NT2/D1 (cell line): ENCODE measurements at regions not wholly inside any gene's neighbourhood (a gene's known extent, or its start where the extent isn't known, plus 50 kb on each side); places are given as distances from the start of the nearest gene placed in this dataset.

ENCODE experiments used
- DNase-seq: peaks from one replicate; pipeline ENCODE4 v3.0.0-alpha.2; 2011; ENCODE audit warnings: low read depth, low spot score
- H3K27me3 ChIP-seq: 2 replicates; pipeline ENCODE4 v1.6.0; 2011; ENCODE audit warnings: mild to moderate bottlenecking; ENCODE audit not compliant: insufficient read length, insufficient read depth
- H3K36me3 ChIP-seq: 2 replicates; pipeline ENCODE4 v1.6.1; 2011; ENCODE audit warnings: mild to moderate bottlenecking, low read length, mixed read lengths; ENCODE audit not compliant: insufficient read depth, insufficient read length
- H3K4me1 ChIP-seq: 2 replicates; pipeline ENCODE4 v1.5.1; 2011; ENCODE audit not compliant: insufficient read depth, insufficient read length
- H3K4me3 ChIP-seq: 2 replicates; pipeline ENCODE4 v1.5.1; 2011; ENCODE audit warnings: low read depth; ENCODE audit not compliant: insufficient read length
- H3K9ac ChIP-seq: 2 replicates; pipeline ENCODE4 v1.6.0; 2011; ENCODE audit warnings: low read depth; ENCODE audit not compliant: insufficient read length
- H3K9me3 ChIP-seq: 2 replicates; pipeline ENCODE4 v1.5.1; 2011; ENCODE audit warnings: mild to moderate bottlenecking, low read length; ENCODE audit not compliant: insufficient read depth
- SUZ12 ChIP-seq: IDR thresholded peaks from 2 replicates; pipeline ENCODE4 v1.6.1; 2011; ENCODE audit not compliant: insufficient read length, insufficient read depth; ENCODE audit errors: extremely low read depth
- YY1 ChIP-seq: IDR thresholded peaks from 2 replicates; pipeline ENCODE4 v1.6.1; 2011; ENCODE audit not compliant: insufficient read length, insufficient read depth
- ZNF274 ChIP-seq: IDR thresholded peaks from 2 replicates; pipeline ENCODE4 v1.6.1; 2011; ENCODE audit warnings: mild to moderate bottlenecking, low read depth, low read length

- Histone ChIP-seq H3K4me1 (no peaks in the 10 kb centered on the region), H3K36me3 (no peaks in the 10 kb centered on the region), H3K27me3 (no peaks in the 10 kb centered on the region), H3K9ac (no peak overlapping the region), H3K4me3 (no peak overlapping the region), H3K9me3 (no peaks in the 10 kb centered on the region)
- TF ChIP-seq SUZ12 (no peak), ZNF274 (no peak), YY1 (no peak)
- no peak for DNase-seq
These were observed 656.9 kb downstream of the NTRK3 start for GRCh38 chr15:87599616-87600015.

GRCh38 chr15:87597346-87598052, 659.0 kb downstream of the NTRK3 start:
- Histone ChIP-seq H3K27me3 (no peaks in the 10 kb centered on the region), H3K9ac (no peak overlapping the region), H3K36me3 (no peaks in the 10 kb centered on the region), H3K4me3 (no peak overlapping the region), H3K9me3 (no peaks in the 10 kb centered on the region), H3K4me1 (no peaks in the 10 kb centered on the region)
- DNase-seq = no peak
- TF ChIP-seq ZNF274 = no peak
- TF ChIP-seq YY1 = no peak
- no peak for TF ChIP-seq SUZ12

- Histone ChIP-seq H3K4me3 (no peak overlapping the region), H3K36me3 (no peaks in the 10 kb centered on the region), H3K4me1 (no peaks in the 10 kb centered on the region), H3K27me3 (no peaks in the 10 kb centered on the region), H3K9ac (no peak overlapping the region), H3K9me3 (no peaks in the 10 kb centered on the region)
- no peak for DNase-seq
- TF ChIP-seq SUZ12 (no peak), YY1 (no peak), ZNF274 (no peak)
These were observed 665.0 kb downstream of the NTRK3 start for GRCh38 chr15:87591582-87591981.

GRCh38 chr15:87591042-87591441, 665.5 kb downstream of the NTRK3 start:
- no peak overlapping the region for H3K4me3 ChIP-seq
- no peaks in the 10 kb centered on the region for H3K27me3 ChIP-seq
- no peak overlapping the region for H3K9ac ChIP-seq
- H3K4me1 ChIP-seq = no peaks in the 10 kb centered on the region
- no peak for TF ChIP-seq SUZ12
- no peak for TF ChIP-seq YY1
- no peak for TF ChIP-seq ZNF274
- no peaks in the 10 kb centered on the region for H3K9me3 ChIP-seq
- H3K36me3 ChIP-seq = no peaks in the 10 kb centered on the region
- no peak for DNase-seq

GRCh38 chr15:87589134-87589533, 667.4 kb downstream of the NTRK3 start:
- H3K9me3 ChIP-seq = no peaks in the 10 kb centered on the region

GRCh38 chr15:87582169-87582568, 674.4 kb downstream of the NTRK3 start:
- Histone ChIP-seq H3K27me3 (no peaks in the 10 kb centered on the region), H3K4me3 (no peak overlapping the region), H3K9ac (no peak overlapping the region), H3K4me1 (no peaks in the 10 kb centered on the region), H3K36me3 (no peaks in the 10 kb centered on the region), H3K9me3 (no peaks in the 10 kb centered on the region)
- TF ChIP-seq SUZ12 (no peak), YY1 (no peak), ZNF274 (no peak)
- no peak for DNase-seq

More at GRCh38 chr15:87589134-87589533, 667.4 kb downstream of the NTRK3 start:
- Histone ChIP-seq H3K27me3 (no peaks in the 10 kb centered on the region), H3K36me3 (no peaks in the 10 kb centered on the region), H3K4me3 (no peak overlapping the region), H3K4me1 (no peaks in the 10 kb centered on the region), H3K9ac (no peak overlapping the region)
- no peak for TF ChIP-seq ZNF274
- no peak for TF ChIP-seq SUZ12
- TF ChIP-seq YY1 = no peak
- no peak for DNase-seq

GRCh38 chr15:87579537-87579936, 677.0 kb downstream of the NTRK3 start:
- Histone ChIP-seq H3K4me3 (no peak overlapping the region), H3K36me3 (no peaks in the 10 kb centered on the region), H3K4me1 (no peaks in the 10 kb centered on the region), H3K9me3 (no peaks in the 10 kb centered on the region), H3K27me3 (no peaks in the 10 kb centered on the region), H3K9ac (no peak overlapping the region)
- no peak for TF ChIP-seq ZNF274
- TF ChIP-seq YY1 = no peak
- no peak for TF ChIP-seq SUZ12
- DNase-seq = no peak

GRCh38 chr15:87578776-87579175, 677.8 kb downstream of the NTRK3 start:
- Histone ChIP-seq H3K4me1 (no peaks in the 10 kb centered on the region), H3K4me3 (no peak overlapping the region), H3K27me3 (no peaks in the 10 kb centered on the region), H3K9me3 (no peaks in the 10 kb centered on the region), H3K9ac (no peak overlapping the region), H3K36me3 (no peaks in the 10 kb centered on the region)
- TF ChIP-seq YY1 (no peak), SUZ12 (no peak), ZNF274 (no peak)
- no peak for DNase-seq
